Epithelial cell of proximal tubule (primary cell): ENCODE measurements at regions not wholly inside any gene's neighbourhood (a gene's known extent, or its start where the extent isn't known, plus 50 kb on each side); places are given as distances from the start of the nearest gene placed in this dataset.

Experiments used
- DNase-seq: peaks from one replicate; pipeline ENCODE4 v3.0.0-alpha.2; 2011; ENCODE audit warnings: low read depth
- H3K4me3 ChIP-seq: 2 replicates; pipeline ENCODE4 v1.5.1; 2011; ENCODE audit warnings: low read depth, mild to moderate bottlenecking, low read length
- TF ChIP-seq, protein P1 (sequence below): conservative IDR thresholded peaks from 2 replicates; pipeline ENCODE4 v1.5.1; 2012; ENCODE audit warnings: low read depth, mild to moderate bottlenecking, low read length

DNA sequence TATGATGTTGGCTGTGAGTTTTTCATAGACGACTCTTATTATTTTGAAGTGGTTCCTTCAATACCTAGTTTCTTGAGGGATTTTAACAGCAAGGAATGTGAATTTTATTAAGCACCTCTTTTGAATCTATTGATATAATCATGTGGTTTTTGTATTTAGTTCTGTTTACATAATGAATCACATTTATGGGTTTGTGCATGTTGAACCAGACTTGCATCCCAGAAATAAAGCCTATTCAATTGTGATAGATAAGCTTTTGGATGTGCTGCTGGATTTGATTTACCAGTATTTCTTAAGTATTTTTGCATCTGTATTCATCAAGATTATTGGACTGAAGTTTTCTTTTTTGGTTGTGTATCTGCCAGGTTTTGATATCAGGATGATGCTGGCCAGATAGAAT is 131.6 kb upstream of the SCN7A start:
- H3K4me3 ChIP-seq: no peak overlapping the region
- TF ChIP-seq, protein P1, sequence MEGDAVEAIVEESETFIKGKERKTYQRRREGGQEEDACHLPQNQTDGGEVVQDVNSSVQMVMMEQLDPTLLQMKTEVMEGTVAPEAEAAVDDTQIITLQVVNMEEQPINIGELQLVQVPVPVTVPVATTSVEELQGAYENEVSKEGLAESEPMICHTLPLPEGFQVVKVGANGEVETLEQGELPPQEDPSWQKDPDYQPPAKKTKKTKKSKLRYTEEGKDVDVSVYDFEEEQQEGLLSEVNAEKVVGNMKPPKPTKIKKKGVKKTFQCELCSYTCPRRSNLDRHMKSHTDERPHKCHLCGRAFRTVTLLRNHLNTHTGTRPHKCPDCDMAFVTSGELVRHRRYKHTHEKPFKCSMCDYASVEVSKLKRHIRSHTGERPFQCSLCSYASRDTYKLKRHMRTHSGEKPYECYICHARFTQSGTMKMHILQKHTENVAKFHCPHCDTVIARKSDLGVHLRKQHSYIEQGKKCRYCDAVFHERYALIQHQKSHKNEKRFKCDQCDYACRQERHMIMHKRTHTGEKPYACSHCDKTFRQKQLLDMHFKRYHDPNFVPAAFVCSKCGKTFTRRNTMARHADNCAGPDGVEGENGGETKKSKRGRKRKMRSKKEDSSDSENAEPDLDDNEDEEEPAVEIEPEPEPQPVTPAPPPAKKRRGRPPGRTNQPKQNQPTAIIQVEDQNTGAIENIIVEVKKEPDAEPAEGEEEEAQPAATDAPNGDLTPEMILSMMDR: no peak
- DNase-seq: no peak

GRCh38 chr2:166614503-166614902 is 120.5 kb upstream of the SCN7A start:
- no peak for DNase-seq
- TF ChIP-seq, protein P1: no peak
- no peak overlapping the region for H3K4me3 ChIP-seq

- no peak for DNase-seq
Measured at GRCh38 chr2:166614029-166614428, 120.0 kb upstream of the SCN7A start.

GRCh38 chr2:166613226-166613625 is 119.2 kb upstream of the SCN7A start:
- DNase-seq: no peak
- TF ChIP-seq, protein P1: no peak
- H3K4me3 ChIP-seq: no peak overlapping the region

More at GRCh38 chr2:166614029-166614428, 120.0 kb upstream of the SCN7A start:
- TF ChIP-seq, protein P1: no peak
- no peak overlapping the region for H3K4me3 ChIP-seq

- no peak for DNase-seq
- H3K4me3 ChIP-seq: no peak overlapping the region
- TF ChIP-seq, protein P1: no peak
Measured at GRCh38 chr2:166612214-166612613, 118.2 kb upstream of the SCN7A start.

- TF ChIP-seq, protein P1: no peak
- DNase-seq: no peak
- H3K4me3 ChIP-seq: peak overlapping the region; percentile 53
Measured at GRCh38 chr2:166610913-166611305, 116.9 kb upstream of the SCN7A start.

- no peak for DNase-seq
- TF ChIP-seq, protein P1: no peak
- peak overlapping the region; percentile 53 for H3K4me3 ChIP-seq
Measured at GRCh38 chr2:166610180-166610912, 116.3 kb upstream of the SCN7A start.
